ENCODE measurements at regions not wholly inside any gene's neighbourhood (a gene's known extent, or its start where the extent isn't known, plus 50 kb on each side); places are given as distances from the start of the nearest gene placed in this dataset.

DNA sequence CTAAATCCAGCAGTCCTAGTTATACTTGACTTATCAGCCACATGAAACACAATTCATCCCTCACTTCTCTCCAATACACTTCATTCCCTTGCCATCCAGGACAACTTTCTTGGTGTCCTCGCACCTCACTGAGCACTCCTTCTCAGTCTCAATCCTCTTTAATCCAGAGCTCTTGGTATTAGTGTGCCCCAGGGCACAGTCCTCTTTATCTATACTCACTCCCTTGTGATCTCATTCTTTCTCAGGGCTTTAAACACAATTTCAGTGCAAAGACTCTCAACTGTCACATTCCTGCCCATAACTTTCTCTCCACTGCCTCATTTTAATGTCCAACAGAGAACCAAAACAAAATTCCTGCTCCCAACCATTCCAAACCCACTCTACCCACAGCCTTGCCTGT is 60.8 kb upstream of the SPOPL start:
- Histone ChIP-seq H3K4me1 (ENCODE audit: low read depth) (no peaks in the 10 kb centered on the region), H3K27me3 (no peaks in the 10 kb centered on the region), H3K4me3 (no peak overlapping the region), H3K36me3 (no peaks in the 10 kb centered on the region), H3K27ac (no peak overlapping the region), H3K9me3 (ENCODE audit: low read depth) (no peaks in the 10 kb centered on the region)
- no peak for DNase-seq (ENCODE audit: low read depth in 1 of 2, low spot score in 1 of 2)
- TF ChIP-seq, protein P1, sequence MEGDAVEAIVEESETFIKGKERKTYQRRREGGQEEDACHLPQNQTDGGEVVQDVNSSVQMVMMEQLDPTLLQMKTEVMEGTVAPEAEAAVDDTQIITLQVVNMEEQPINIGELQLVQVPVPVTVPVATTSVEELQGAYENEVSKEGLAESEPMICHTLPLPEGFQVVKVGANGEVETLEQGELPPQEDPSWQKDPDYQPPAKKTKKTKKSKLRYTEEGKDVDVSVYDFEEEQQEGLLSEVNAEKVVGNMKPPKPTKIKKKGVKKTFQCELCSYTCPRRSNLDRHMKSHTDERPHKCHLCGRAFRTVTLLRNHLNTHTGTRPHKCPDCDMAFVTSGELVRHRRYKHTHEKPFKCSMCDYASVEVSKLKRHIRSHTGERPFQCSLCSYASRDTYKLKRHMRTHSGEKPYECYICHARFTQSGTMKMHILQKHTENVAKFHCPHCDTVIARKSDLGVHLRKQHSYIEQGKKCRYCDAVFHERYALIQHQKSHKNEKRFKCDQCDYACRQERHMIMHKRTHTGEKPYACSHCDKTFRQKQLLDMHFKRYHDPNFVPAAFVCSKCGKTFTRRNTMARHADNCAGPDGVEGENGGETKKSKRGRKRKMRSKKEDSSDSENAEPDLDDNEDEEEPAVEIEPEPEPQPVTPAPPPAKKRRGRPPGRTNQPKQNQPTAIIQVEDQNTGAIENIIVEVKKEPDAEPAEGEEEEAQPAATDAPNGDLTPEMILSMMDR (IDR thresholded peaks at IDR 0.05; ENCODE audit: low read depth, low read length), result no peak

DNA sequence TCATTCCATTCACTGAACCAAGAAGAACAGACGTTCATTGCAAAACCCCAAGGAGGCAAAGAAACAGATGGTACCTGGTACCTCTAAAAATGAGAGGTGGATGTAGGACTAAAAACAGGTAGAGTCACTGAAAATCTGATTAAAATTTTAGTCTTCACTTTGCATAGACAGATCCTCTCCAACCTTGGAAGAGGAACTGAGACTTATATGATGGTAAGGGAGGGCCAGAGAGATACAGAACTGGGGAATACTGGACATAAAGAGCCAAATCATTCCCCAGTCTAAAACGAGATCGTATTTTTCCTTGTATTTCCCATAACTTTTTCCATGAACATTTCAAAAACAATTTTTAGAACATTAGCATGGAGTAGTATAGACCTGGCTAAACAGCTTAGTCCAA is 59.7 kb upstream of the SPOPL start:
- H3K9me3 ChIP-seq (ENCODE audit: low read depth), result no peaks in the 10 kb centered on the region
- no peak overlapping the region for H3K4me3 ChIP-seq
- TF ChIP-seq, protein P1 (IDR thresholded peaks at IDR 0.05; ENCODE audit: low read depth, low read length), result no peak
- H3K27me3 ChIP-seq, result no peaks in the 10 kb centered on the region
- no peak for DNase-seq (ENCODE audit: low read depth in 1 of 2, low spot score in 1 of 2)
- H3K27ac ChIP-seq, result no peak overlapping the region
- H3K36me3 ChIP-seq, result no peaks in the 10 kb centered on the region
- H3K4me1 ChIP-seq (ENCODE audit: low read depth), result no peaks in the 10 kb centered on the region

DNA sequence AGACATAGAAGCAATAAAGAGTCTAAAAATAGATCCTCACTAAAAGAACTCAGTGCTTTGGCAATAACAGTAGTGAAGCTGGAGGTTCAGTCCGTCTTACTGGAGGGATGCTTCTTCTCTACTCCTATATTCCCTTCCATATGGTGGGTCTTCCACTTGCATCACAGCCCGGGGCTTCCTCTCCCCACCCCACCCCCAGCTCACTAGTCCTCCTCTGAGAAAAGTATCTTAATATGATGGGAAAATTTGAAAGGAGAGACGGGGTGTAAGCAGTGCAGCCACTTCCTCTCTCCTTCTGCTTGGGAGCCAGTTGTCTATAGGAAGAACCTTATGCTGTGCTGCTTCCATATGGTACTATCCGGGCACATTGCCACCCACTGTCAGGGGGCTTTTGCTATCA is 57.2 kb upstream of the SPOPL start:
- Histone ChIP-seq H3K4me3 (no peak overlapping the region), H3K4me1 (ENCODE audit: low read depth) (no peaks in the 10 kb centered on the region), H3K27ac (no peak overlapping the region), H3K36me3 (no peaks in the 10 kb centered on the region), H3K9me3 (ENCODE audit: low read depth) (no peaks in the 10 kb centered on the region), H3K27me3 (no peaks in the 10 kb centered on the region)
- TF ChIP-seq, protein P1 (IDR thresholded peaks at IDR 0.05; ENCODE audit: low read depth, low read length), result no peak
- DNase-seq (ENCODE audit: low read depth in 1 of 2, low spot score in 1 of 2), result no peak

DNA sequence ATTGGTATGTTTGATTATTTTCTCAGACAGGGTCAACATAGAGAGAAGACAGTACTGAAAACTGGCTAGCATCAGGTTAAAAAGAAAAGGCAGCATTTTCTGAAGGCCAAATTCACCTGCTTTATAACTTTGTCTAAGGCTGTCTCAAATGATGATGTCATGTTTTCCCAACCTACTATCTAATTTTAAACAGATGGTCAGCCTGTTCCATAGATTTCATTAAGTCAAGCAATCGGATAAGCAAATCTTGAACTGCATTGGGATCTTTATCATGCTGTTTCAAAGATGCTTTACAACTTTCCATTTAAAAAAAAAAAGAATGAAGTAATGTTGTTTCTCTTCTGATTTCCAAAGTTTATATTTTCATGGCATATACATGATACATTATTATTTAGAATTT is 56.3 kb upstream of the SPOPL start:
- TF ChIP-seq, protein P1 (IDR thresholded peaks at IDR 0.05; ENCODE audit: low read depth, low read length), result no peak
- no peak overlapping the region for H3K4me3 ChIP-seq
- no peaks in the 10 kb centered on the region for H3K27me3 ChIP-seq
- no peaks in the 10 kb centered on the region for H3K9me3 ChIP-seq (ENCODE audit: low read depth)
- DNase-seq (ENCODE audit: low read depth in 1 of 2, low spot score in 1 of 2), result no peak
- no peaks in the 10 kb centered on the region for H3K36me3 ChIP-seq
- no peak overlapping the region for H3K27ac ChIP-seq
- no peaks in the 10 kb centered on the region for H3K4me1 ChIP-seq (ENCODE audit: low read depth)

DNA sequence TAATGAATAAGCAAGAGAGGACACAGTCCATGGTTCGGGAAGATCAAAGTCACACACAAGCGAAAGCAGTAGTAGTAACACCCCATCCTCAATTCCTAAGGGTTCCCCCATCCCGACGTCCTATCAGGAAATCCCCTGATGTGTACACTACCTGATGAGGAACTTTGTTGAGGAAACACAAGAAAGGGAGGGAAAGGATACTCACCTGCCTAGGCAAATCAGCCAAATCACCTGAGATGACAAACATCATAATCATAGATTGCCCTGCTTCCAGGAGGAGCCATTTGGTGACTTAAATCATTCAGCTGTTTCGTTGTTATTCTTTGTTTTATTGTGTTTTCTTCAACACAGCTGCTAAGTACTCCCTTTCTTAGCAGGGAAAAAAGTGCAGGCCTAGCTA is 55.5 kb upstream of the SPOPL start:
- Histone ChIP-seq H3K36me3 (no peaks in the 10 kb centered on the region), H3K4me3 (no peak overlapping the region), H3K9me3 (ENCODE audit: low read depth) (no peaks in the 10 kb centered on the region), H3K27ac (no peak overlapping the region), H3K4me1 (ENCODE audit: low read depth) (no peaks in the 10 kb centered on the region), H3K27me3 (no peaks in the 10 kb centered on the region)
- TF ChIP-seq, protein P1 (IDR thresholded peaks at IDR 0.05; ENCODE audit: low read depth, low read length), result no peak
- no peak for DNase-seq (ENCODE audit: low read depth in 1 of 2, low spot score in 1 of 2)
